OCI-LY7 (cell line): ENCODE measurements at regions not wholly inside any gene's neighbourhood (a gene's known extent, or its start where the extent isn't known, plus 50 kb on each side); places are given as distances from the start of the nearest gene placed in this dataset.
A peak's percentile ranks its signal among the peaks of the same experiment; 100 is the strongest.

Experiments
- BruUV-seq: library from RNA; stranded (reverse); fragments of 400-500 nt; replicated peaks from 2 replicates; lab custom pipeline; 2021; lab: Mats Ljungman, UMichigan
- CTCF ChIA-PET: fragments of 300-600 bp; sonication (Branson Sonifier 250); formaldehyde crosslinking; loops from one replicate; lab custom pipeline; 2022; ENCODE audit warnings: antibody characterized with exemption; ENCODE audit not compliant: unreplicated experiment; lab: Charles Lee
- POLR2A ChIA-PET: fragments of 300-600 bp; sonication (Branson Sonifier 250); formaldehyde crosslinking; loops from one replicate; lab custom pipeline; 2022; ENCODE audit warnings: antibody characterized with exemption; lab: Charles Lee
- DNase-seq: peaks from one replicate; pipeline ENCODE4 v3.0.0-alpha.2; 2015; ENCODE audit warnings: low spot score
- H2AFZ ChIP-seq: fragments of 200-600 bp; sonication (generic), shearing (Covaris generic); 2 replicates; pipeline ENCODE4 v1.6.1; 2014; ENCODE audit warnings: mild to moderate bottlenecking, antibody characterized with exemption, low read length, moderate library complexity
- H3K27ac ChIP-seq: fragments of 200-600 bp; sonication (generic); 2 replicates; pipeline ENCODE4 v1.5.1; 2014; ENCODE audit warnings: mixed run types, low read depth, mild to moderate bottlenecking, moderate library complexity, low read length, inconsistent platforms; ENCODE audit not compliant: poor library complexity, severe bottlenecking
- H3K36me3 ChIP-seq: fragments of 200-600 bp; sonication (generic); 2 replicates; pipeline ENCODE4 v1.6.1; 2014; ENCODE audit warnings: mild to moderate bottlenecking, antibody characterized with exemption, low read length, moderate library complexity, mixed read lengths; ENCODE audit not compliant: insufficient read depth
- H3K4me1 ChIP-seq: fragments of 200-600 bp; sonication (generic); 2 replicates; pipeline ENCODE4 v1.5.1; 2014; ENCODE audit warnings: mild to moderate bottlenecking, low read length; ENCODE audit not compliant: insufficient read depth, poor library complexity, severe bottlenecking
- H3K4me2 ChIP-seq: fragments of 200-600 bp; sonication (generic); 2 replicates; pipeline ENCODE4 v1.6.1; 2014; ENCODE audit warnings: mild to moderate bottlenecking, low read length
- H3K4me3 ChIP-seq: fragments of 200-600 bp; sonication (generic); 2 replicates; pipeline ENCODE4 v1.5.1; 2014; ENCODE audit warnings: mild to moderate bottlenecking, low read depth, low read length; ENCODE audit not compliant: poor library complexity, severe bottlenecking
- H3K79me2 ChIP-seq: fragments of 200-600 bp; sonication (generic); 2 replicates; pipeline ENCODE4 v1.6.1; 2016; ENCODE audit warnings: low read depth, mild to moderate bottlenecking, low read length, moderate library complexity, mixed read lengths; ENCODE audit not compliant: insufficient read depth
- H3K9me2 ChIP-seq: fragments of 200-600 bp; sonication (generic); 2 replicates; pipeline ENCODE4 v1.6.1; 2016; ENCODE audit warnings: mild to moderate bottlenecking, low read length, mixed read lengths; ENCODE audit not compliant: insufficient read depth
- H3K9me3 ChIP-seq: fragments of 200-600 bp; sonication (generic); 2 replicates; pipeline ENCODE4 v1.6.1; 2014; ENCODE audit warnings: mild to moderate bottlenecking, mixed run types, low read length, mixed read lengths
- H4K20me1 ChIP-seq: fragments of 200-600 bp; sonication (generic); 2 replicates; pipeline ENCODE4 v1.6.1; 2014; ENCODE audit warnings: mild to moderate bottlenecking, antibody characterized with exemption, low read length, moderate library complexity, mixed read lengths; ENCODE audit not compliant: insufficient read depth
- EZH2phosphoT487 ChIP-seq: fragments of 200-600 bp; sonication (generic); IDR thresholded peaks from 2 replicates; pipeline ENCODE4 v1.6.1; 2018; ENCODE audit warnings: low read depth, borderline replicate concordance, mild to moderate bottlenecking, mixed run types, antibody characterized with exemption, low read length, moderate library complexity, mixed read lengths
- intact Hi-C: fragments of 100-400 bp; cut with micrococcal nuclease; formaldehyde crosslinking; loops from one replicate; pipeline ENCODE4 v1.10.0; 2022; ENCODE audit not compliant: unreplicated experiment
- TF ChIP-seq, protein P1 (sequence below): fragments of 200-600 bp; sonication (generic); conservative IDR thresholded peaks from 2 replicates; pipeline ENCODE4 v1.5.1; 2014; ENCODE audit warnings: mild to moderate bottlenecking, antibody characterized with exemption, low read length, moderate library complexity, mixed read lengths

DNA sequence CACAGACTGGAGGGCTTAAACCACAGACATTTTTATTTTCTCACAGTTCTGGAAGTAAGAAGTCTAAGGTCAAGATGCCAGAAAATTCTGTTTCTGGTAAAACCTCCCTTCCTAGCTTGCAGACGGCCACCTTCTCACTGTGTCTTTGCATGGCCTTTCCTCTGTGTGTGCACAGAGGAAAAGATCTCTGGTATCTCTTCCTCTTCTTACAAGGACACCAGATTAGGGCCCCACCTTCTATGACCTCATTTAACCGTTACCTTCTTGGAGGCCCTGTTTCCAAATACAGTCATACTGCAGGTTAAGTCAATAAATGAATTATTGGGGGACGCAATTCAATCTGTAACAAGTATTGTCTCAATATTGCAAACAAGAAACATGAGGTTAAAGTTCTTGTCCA lies 63.0 kb upstream of the PRDX6 start:
- peak overlapping the region; percentile 96 for H3K27ac ChIP-seq
- no TSS peak for BruUV-seq
- H3K36me3 ChIP-seq: peaks cover 8% of the 10 kb centered on the region; the same call in 1 of the 2 replicates
- no peaks in the 10 kb centered on the region for H4K20me1 ChIP-seq
- H2AFZ ChIP-seq: peak overlapping the region; percentile 15; the same call in 1 of the 2 replicates
- peak overlapping the region; percentile 76 for H3K4me2 ChIP-seq
- TF ChIP-seq, protein P1, sequence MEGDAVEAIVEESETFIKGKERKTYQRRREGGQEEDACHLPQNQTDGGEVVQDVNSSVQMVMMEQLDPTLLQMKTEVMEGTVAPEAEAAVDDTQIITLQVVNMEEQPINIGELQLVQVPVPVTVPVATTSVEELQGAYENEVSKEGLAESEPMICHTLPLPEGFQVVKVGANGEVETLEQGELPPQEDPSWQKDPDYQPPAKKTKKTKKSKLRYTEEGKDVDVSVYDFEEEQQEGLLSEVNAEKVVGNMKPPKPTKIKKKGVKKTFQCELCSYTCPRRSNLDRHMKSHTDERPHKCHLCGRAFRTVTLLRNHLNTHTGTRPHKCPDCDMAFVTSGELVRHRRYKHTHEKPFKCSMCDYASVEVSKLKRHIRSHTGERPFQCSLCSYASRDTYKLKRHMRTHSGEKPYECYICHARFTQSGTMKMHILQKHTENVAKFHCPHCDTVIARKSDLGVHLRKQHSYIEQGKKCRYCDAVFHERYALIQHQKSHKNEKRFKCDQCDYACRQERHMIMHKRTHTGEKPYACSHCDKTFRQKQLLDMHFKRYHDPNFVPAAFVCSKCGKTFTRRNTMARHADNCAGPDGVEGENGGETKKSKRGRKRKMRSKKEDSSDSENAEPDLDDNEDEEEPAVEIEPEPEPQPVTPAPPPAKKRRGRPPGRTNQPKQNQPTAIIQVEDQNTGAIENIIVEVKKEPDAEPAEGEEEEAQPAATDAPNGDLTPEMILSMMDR: no peak
- no peak for TF ChIP-seq EZH2phosphoT487
- H3K4me1 ChIP-seq: peaks cover 97% of the 10 kb centered on the region
- POLR2A ChIA-PET: interaction anchor here (0.6 to 2.3 kb wide), 8 partner anchors 8 to 595 kb away, joined by 3 to 12 read pairs (median 3); partner anchors contain the start of gene ZBTB37
- no peaks in the 10 kb centered on the region for H3K9me3 ChIP-seq
- H3K4me3 ChIP-seq: peak overlapping the region; percentile 64
- peak; percentile 87 for DNase-seq
- no peaks in the 10 kb centered on the region for H3K9me2 ChIP-seq
- peaks cover 20% of the 10 kb centered on the region; the same call in 1 of the 2 replicates for H3K79me2 ChIP-seq
- CTCF ChIA-PET: no interaction called here
- intact Hi-C loops: loop anchor here (2.0 to 10.0 kb wide), 5 partner anchors 299 to 882 kb away; partner anchors contain the start of genes CENPL, DARS2 and SUCO

DNA sequence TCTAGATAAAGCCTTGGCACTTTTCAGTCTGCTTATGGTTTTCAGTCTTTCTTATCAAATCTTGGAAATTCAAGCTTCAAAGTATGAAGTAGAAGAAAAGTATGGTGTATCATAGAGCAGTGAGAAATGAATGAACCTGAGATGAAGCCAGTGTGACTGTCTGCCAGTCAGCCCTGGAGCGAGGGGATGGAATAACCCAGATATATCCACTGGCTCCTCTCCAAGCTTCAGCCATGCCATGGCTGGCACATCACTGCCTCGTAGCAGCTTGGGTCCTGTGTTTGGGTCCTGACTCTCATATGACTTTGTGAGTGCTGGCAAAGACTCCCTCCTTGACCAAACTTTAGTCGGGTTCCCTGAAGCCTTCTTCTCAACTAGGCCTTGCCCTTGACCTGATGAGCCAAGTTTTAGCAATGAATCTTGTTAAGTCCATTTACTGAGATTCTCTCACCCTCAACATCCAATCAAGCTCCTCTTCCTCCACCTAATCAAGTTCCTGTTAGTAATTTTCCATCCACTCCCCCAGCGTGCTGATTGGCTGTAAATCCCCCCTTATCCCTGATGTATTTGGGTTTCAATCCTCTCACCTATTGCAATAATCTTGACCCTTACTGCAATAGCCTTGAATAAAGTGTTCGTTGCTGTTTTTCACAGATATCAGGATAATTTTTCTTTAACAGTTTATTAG lies 62.5 kb upstream of the PRDX6 start:
- H2AFZ ChIP-seq: peak overlapping the region; percentile 15; the same call in 1 of the 2 replicates
- POLR2A ChIA-PET: interaction anchor here (0.6 to 2.3 kb wide), 10 partner anchors 9 to 1003 kb away, joined by 3 to 12 read pairs (median 4); partner anchors contain the start of gene ZBTB37

More for the DNA sequence above, 62.5 kb upstream of the PRDX6 start:
- Histone ChIP-seq H3K79me2 (peaks cover 20% of the 10 kb centered on the region; the same call in 1 of the 2 replicates), H3K4me1 (peaks cover 95% of the 10 kb centered on the region), H3K4me2 (peak overlapping the region; percentile 76), H3K9me3 (peaks cover 4% of the 10 kb centered on the region; the same call in 1 of the 2 replicates), H3K27ac (peak overlapping the region; percentile 96), H4K20me1 (no peaks in the 10 kb centered on the region), H3K4me3 (peak overlapping the region; percentile 64), H3K9me2 (no peaks in the 10 kb centered on the region), H3K36me3 (peaks cover 13% of the 10 kb centered on the region; the same call in 1 of the 2 replicates)
- TF ChIP-seq, protein P1: no peak
- TF ChIP-seq EZH2phosphoT487: no peak
- CTCF ChIA-PET: no interaction called here
- BruUV-seq: no TSS peak
- peak; percentile 58 for DNase-seq
- intact Hi-C loops: loop anchor here (1.0 to 10.0 kb wide), 7 partner anchors 63 to 882 kb away; partner anchors contain the start of genes CENPL, DARS2, PRDX6 and RABGAP1L
